GM23248 (cell line): ENCODE measurements at regions not wholly inside any gene's neighbourhood (a gene's known extent, or its start where the extent isn't known, plus 50 kb on each side); places are given as distances from the start of the nearest gene placed in this dataset.

ENCODE experiments used
- DNase-seq: peaks from one replicate; pipeline ENCODE4 v3.0.0-alpha.2; 2015
- H2AFZ ChIP-seq: fragments of 200-600 bp; sonication (generic); 2 replicates; pipeline ENCODE4 v1.6.1; 2016; ENCODE audit warnings: antibody characterized with exemption
- H3F3A ChIP-seq: fragments of 200-600 bp; sonication (generic); 2 replicates; pipeline ENCODE4 v1.6.1; 2016; ENCODE audit warnings: mild to moderate bottlenecking, antibody characterized with exemption, mixed run types; ENCODE audit not compliant: insufficient read depth
- H3K27ac ChIP-seq: fragments of 200-600 bp; sonication (generic); 2 replicates; pipeline ENCODE4 v1.5.1; 2016; ENCODE audit warnings: mild to moderate bottlenecking
- H3K27me3 ChIP-seq: fragments of 200-600 bp; sonication (generic); replicated peaks from 2 replicates; pipeline ENCODE4 v1.6.1; 2016; ENCODE audit warnings: mild to moderate bottlenecking; ENCODE audit not compliant: insufficient read depth
- H3K36me3 ChIP-seq: fragments of 200-600 bp; sonication (generic); 2 replicates; pipeline ENCODE4 v1.6.1; 2016; ENCODE audit warnings: low read depth, mild to moderate bottlenecking
- H3K4me1 ChIP-seq: fragments of 200-600 bp; sonication (generic); 2 replicates; pipeline ENCODE4 v1.6.1; 2016; ENCODE audit warnings: mild to moderate bottlenecking; ENCODE audit not compliant: insufficient read depth
- H3K4me2 ChIP-seq: fragments of 200-600 bp; sonication (generic); one replicate; pipeline ENCODE4 v1.6.1; 2016; ENCODE audit warnings: mild to moderate bottlenecking; ENCODE audit not compliant: unreplicated experiment
- H3K4me3 ChIP-seq: fragments of 200-600 bp; sonication (generic); 2 replicates; pipeline ENCODE4 v1.5.1; 2016; ENCODE audit warnings: mild to moderate bottlenecking
- H3K79me2 ChIP-seq: fragments of 200-600 bp; sonication (generic); 2 replicates; pipeline ENCODE4 v1.6.1; 2016; ENCODE audit warnings: mild to moderate bottlenecking; ENCODE audit not compliant: insufficient read depth
- H3K9ac ChIP-seq: fragments of 200-600 bp; sonication (generic); 2 replicates; pipeline ENCODE4 v1.6.1; 2016; ENCODE audit warnings: mild to moderate bottlenecking
- H3K9me2 ChIP-seq: fragments of 200-600 bp; sonication (generic); 2 replicates; pipeline ENCODE4 v1.6.1; 2016; ENCODE audit warnings: mixed run types, mild to moderate bottlenecking, moderate library complexity; ENCODE audit not compliant: insufficient read depth
- H3K9me3 ChIP-seq: fragments of 200-600 bp; sonication (generic); one replicate; pipeline ENCODE4 v1.6.1; 2017; ENCODE audit warnings: low read depth
- H4K20me1 ChIP-seq: fragments of 200-600 bp; sonication (generic); 2 replicates; pipeline ENCODE4 v1.6.0; 2016; ENCODE audit not compliant: insufficient read depth
- EZH2 ChIP-seq: fragments of 200-600 bp; sonication (generic); IDR thresholded peaks from 2 replicates; pipeline ENCODE4 v1.6.1; 2018; ENCODE audit warnings: antibody characterized with exemption, mild to moderate bottlenecking; ENCODE audit not compliant: insufficient read depth, poor library complexity, severe bottlenecking
- EZH2phosphoT487 ChIP-seq: fragments of 200-600 bp; sonication (generic); IDR thresholded peaks from 2 replicates; pipeline ENCODE4 v1.6.1; 2018; ENCODE audit warnings: antibody characterized with exemption, moderate library complexity, mild to moderate bottlenecking, low read depth; ENCODE audit not compliant: insufficient read depth
- WGBS, 2 experiments: methylation state at CpG; one replicate each; pipeline ENCODE4 v1.1.6; 2015 to 2017; ENCODE audit warnings: low lambda C conversion rate in 2 of 2, low coverage in 1 of 2; ENCODE audit errors: missing lambda C conversion rate in 2 of 2; 5-methylcytosine and 5-hydroxymethylcytosine counted together
- in situ Hi-C: fragments of 300-500 bp; cut with MboI; formaldehyde crosslinking; loops from 2 replicates; pipeline ENCODE4 v1.15.0; 2020

- H3K4me3 ChIP-seq, result no peak overlapping the region
- no peak overlapping the region for H3K4me2 ChIP-seq
- peaks cover 11% of the 10 kb centered on the region for H3K27me3 ChIP-seq
- in situ Hi-C loops, result no loop called here
- 80 to 86% methylated on average over 4 of the region's 4 CpGs for WGBS, 2 experiments
- no peaks in the 10 kb centered on the region for H3F3A ChIP-seq
- H3K27ac ChIP-seq, result no peak overlapping the region
- no peaks in the 10 kb centered on the region for H3K79me2 ChIP-seq
- no peak for DNase-seq
- no peak overlapping the region for H2AFZ ChIP-seq
- H3K9me3 ChIP-seq, result no peaks in the 10 kb centered on the region
- no peaks in the 10 kb centered on the region; the same call in 1 of the 2 replicates for H3K4me1 ChIP-seq
- no peaks in the 10 kb centered on the region for H3K36me3 ChIP-seq
- no peak overlapping the region for H3K9ac ChIP-seq
- H4K20me1 ChIP-seq, result no peaks in the 10 kb centered on the region
- no peaks in the 10 kb centered on the region for H3K9me2 ChIP-seq
- TF ChIP-seq EZH2, result no peak
- TF ChIP-seq EZH2phosphoT487, result no peak
Measured at GRCh38 chr2:45138904-45139303, 129.7 kb upstream of the SIX2 start.

DNA sequence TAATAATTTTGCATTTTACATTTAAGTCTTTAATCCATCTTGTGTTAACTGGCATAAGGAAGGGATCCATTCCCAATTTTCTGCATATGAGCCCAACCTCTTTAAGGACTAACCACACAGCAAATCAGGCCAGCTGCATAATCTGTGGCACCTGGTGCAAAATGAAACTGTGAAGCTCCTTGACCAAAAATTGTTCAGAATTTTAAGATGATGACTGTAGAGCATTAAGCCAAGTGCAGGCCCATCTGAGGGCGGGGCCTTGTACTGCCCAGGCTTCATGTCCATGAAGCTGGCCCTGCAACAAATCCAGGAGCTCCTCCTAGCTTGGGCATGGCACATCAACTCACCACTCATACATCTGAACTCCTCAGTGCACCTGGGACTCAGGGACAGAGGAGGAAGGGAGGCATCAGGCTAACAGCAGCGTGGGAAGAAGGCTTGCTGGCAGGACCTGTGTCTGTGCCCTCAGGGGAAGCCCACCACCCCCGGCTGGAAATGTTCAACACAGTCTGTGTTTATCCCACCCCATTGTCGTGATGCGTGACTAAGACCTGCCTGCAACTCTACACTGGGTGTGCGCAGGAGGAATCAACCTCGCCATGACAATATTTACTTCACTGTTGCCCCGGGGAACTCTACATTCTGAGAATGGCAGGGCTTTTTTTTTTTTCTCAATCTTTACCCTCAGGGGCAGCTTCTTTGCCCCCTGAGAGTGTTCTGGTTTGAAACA, 128.9 kb upstream of the SIX2 start:
- Histone ChIP-seq H4K20me1 (no peaks in the 10 kb centered on the region), H3K9ac (no peak overlapping the region), H3K4me2 (no peak overlapping the region), H3K27ac (no peak overlapping the region), H3K9me2 (no peaks in the 10 kb centered on the region), H2AFZ (no peak overlapping the region), H3K27me3 (peaks cover 4% of the 10 kb centered on the region; the same call in 1 of the 2 replicates), H3F3A (no peaks in the 10 kb centered on the region), H3K4me1 (no peaks in the 10 kb centered on the region; the same call in 1 of the 2 replicates), H3K36me3 (no peaks in the 10 kb centered on the region), H3K79me2 (no peaks in the 10 kb centered on the region), H3K4me3 (no peak overlapping the region), H3K9me3 (no peaks in the 10 kb centered on the region)
- in situ Hi-C loops, result no loop called here
- WGBS, 2 experiments, result 81 to 88% methylated on average over 8 of the region's 8 CpGs
- DNase-seq, result no peak
- TF ChIP-seq EZH2phosphoT487 (no peak), EZH2 (no peak)

- WGBS, 2 experiments, result 24 to 26% methylated on average over 3 of the region's 3 CpGs
- Histone ChIP-seq H3K9me3 (no peaks in the 10 kb centered on the region), H3K27me3 (no peaks in the 10 kb centered on the region), H3K27ac (no peak overlapping the region), H4K20me1 (no peaks in the 10 kb centered on the region), H3K9me2 (no peaks in the 10 kb centered on the region), H3K4me1 (peaks cover 15% of the 10 kb centered on the region), H3K4me3 (no peak overlapping the region), H3K79me2 (no peaks in the 10 kb centered on the region), H3K4me2 (peak overlapping the region; percentile 12), H3K36me3 (no peaks in the 10 kb centered on the region), H3F3A (no peaks in the 10 kb centered on the region), H3K9ac (no peak overlapping the region), H2AFZ (peak overlapping the region; percentile 61; the same call in 1 of the 2 replicates)
- no peak for TF ChIP-seq EZH2
- no peak for TF ChIP-seq EZH2phosphoT487
- in situ Hi-C loops, result no loop called here
- peak; percentile 68 for DNase-seq
Measured at GRCh38 chr2:45134726-45135125, 125.5 kb upstream of the SIX2 start.

DNA sequence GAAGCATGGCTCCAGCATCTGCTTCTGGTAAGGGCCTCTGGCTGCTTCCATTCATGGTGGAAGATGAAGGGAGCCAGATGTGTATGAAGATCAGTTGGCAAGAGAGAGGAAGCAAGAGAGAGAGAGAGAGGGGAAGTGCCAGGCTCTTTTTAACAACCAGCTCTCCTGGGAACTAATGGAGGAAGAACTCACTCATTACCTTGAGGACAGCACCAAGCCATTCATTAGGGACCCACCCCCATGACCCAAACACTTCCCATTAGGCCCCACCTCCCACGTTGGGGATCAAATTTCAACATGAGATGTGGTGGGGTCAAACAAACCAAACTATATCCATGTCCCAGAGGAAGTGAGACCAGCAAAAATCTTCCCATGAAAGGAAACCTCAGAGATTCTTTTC, 124.8 kb upstream of the SIX2 start:
- no peak for DNase-seq
- Histone ChIP-seq H3F3A (peaks cover 4% of the 10 kb centered on the region; the same call in 1 of the 2 replicates), H3K9me3 (no peaks in the 10 kb centered on the region), H3K4me3 (no peak overlapping the region), H3K9ac (no peak overlapping the region), H3K4me1 (peaks cover 22% of the 10 kb centered on the region), H4K20me1 (no peaks in the 10 kb centered on the region), H3K4me2 (no peak overlapping the region), H2AFZ (0 out of 2 replicates have a peak overlapping the region, but pooled peaks have one; percentile 61), H3K9me2 (no peaks in the 10 kb centered on the region), H3K27me3 (no peaks in the 10 kb centered on the region), H3K27ac (no peak overlapping the region), H3K36me3 (no peaks in the 10 kb centered on the region), H3K79me2 (no peaks in the 10 kb centered on the region)
- no peak for TF ChIP-seq EZH2
- TF ChIP-seq EZH2phosphoT487, result no peak
- WGBS, 2 experiments, result 15 to 22% methylated on average over 1 of the region's 1 CpG
- in situ Hi-C loops, result no loop called here
